Loucy (cell line): ENCODE measurements at regions not wholly inside any gene's neighbourhood (a gene's known extent, or its start where the extent isn't known, plus 50 kb on each side); places are given as distances from the start of the nearest gene placed in this dataset.

ENCODE experiments used
- H2AFZ ChIP-seq: fragments of 200-600 bp; sonication (generic); 2 replicates; pipeline ENCODE4 v1.6.0; 2016; ENCODE audit warnings: antibody characterized with exemption, mild to moderate bottlenecking, low read length, moderate library complexity
- H3F3A ChIP-seq: fragments of 200-600 bp; 2 replicates; pipeline ENCODE4 v1.6.0; 2016; ENCODE audit warnings: antibody characterized with exemption, low read depth, mild to moderate bottlenecking
- H3K27me3 ChIP-seq: fragments of 200-600 bp; sonication (generic); 2 replicates; pipeline ENCODE4 v1.6.1; 2014; ENCODE audit warnings: low read length, mild to moderate bottlenecking; ENCODE audit not compliant: insufficient read depth, poor library complexity, severe bottlenecking
- H3K36me3 ChIP-seq: fragments of 200-600 bp; sonication (generic); 2 replicates; pipeline ENCODE4 v1.6.1; 2016; ENCODE audit warnings: low read length; ENCODE audit not compliant: insufficient read depth
- H3K4me1 ChIP-seq: fragments of 200-600 bp; sonication (generic); 2 replicates; pipeline ENCODE4 v1.5.1; 2014; ENCODE audit warnings: low read length, mild to moderate bottlenecking; ENCODE audit not compliant: insufficient read depth, poor library complexity, severe bottlenecking
- H3K4me2 ChIP-seq: fragments of 200-600 bp; sonication (generic); 2 replicates; pipeline ENCODE4 v1.6.0; 2014; ENCODE audit warnings: antibody characterized with exemption, low read length, low read depth, mild to moderate bottlenecking; ENCODE audit not compliant: poor library complexity, severe bottlenecking
- H3K4me3 ChIP-seq: fragments of 200-600 bp; sonication (generic); 2 replicates; pipeline ENCODE4 v1.5.1; 2014; ENCODE audit warnings: low read length, mild to moderate bottlenecking, mixed read lengths; ENCODE audit not compliant: poor library complexity, severe bottlenecking
- H3K79me2 ChIP-seq: fragments of 200-600 bp; sonication (generic); 2 replicates; pipeline ENCODE4 v1.6.1; 2014; ENCODE audit warnings: low read length; ENCODE audit not compliant: insufficient read depth
- H3K9ac ChIP-seq: fragments of 200-600 bp; sonication (generic); 2 replicates; pipeline ENCODE4 v1.6.0; 2014; ENCODE audit warnings: mild to moderate bottlenecking, low read depth, low read length, moderate library complexity; ENCODE audit not compliant: poor library complexity, severe bottlenecking
- H3K9me2 ChIP-seq: fragments of 200-600 bp; sonication (generic); replicated peaks from 2 replicates; pipeline ENCODE4 v1.6.1; 2016; ENCODE audit warnings: low read depth, low read length, mixed read lengths
- H3K9me3 ChIP-seq: fragments of 200-600 bp; sonication (generic); 2 replicates; pipeline ENCODE4 v1.6.1; 2014; ENCODE audit warnings: mild to moderate bottlenecking, antibody characterized with exemption, low read length, low read depth; ENCODE audit not compliant: insufficient read depth
- H4K20me1 ChIP-seq: fragments of 200-600 bp; sonication (generic); 2 replicates; pipeline ENCODE4 v1.6.0; 2014; ENCODE audit warnings: antibody characterized with exemption, low read length, mild to moderate bottlenecking; ENCODE audit not compliant: insufficient read depth, poor library complexity, severe bottlenecking
- EZH2phosphoT487 ChIP-seq: fragments of 200-600 bp; IDR thresholded peaks from 2 replicates; pipeline ENCODE4 v1.6.1; 2018; ENCODE audit warnings: antibody characterized with exemption, mild to moderate bottlenecking, moderate library complexity, borderline replicate concordance
- TF ChIP-seq, protein P1 (sequence below): fragments of 200-600 bp; sonication (generic); conservative IDR thresholded peaks from 2 replicates; pipeline ENCODE4 v1.5.1; 2014; ENCODE audit warnings: mild to moderate bottlenecking, antibody characterized with exemption, low read length

GRCh38 chr11:25435197-25435596 lies 896.7 kb upstream of the ANO3 start:
- TF ChIP-seq, protein P1, sequence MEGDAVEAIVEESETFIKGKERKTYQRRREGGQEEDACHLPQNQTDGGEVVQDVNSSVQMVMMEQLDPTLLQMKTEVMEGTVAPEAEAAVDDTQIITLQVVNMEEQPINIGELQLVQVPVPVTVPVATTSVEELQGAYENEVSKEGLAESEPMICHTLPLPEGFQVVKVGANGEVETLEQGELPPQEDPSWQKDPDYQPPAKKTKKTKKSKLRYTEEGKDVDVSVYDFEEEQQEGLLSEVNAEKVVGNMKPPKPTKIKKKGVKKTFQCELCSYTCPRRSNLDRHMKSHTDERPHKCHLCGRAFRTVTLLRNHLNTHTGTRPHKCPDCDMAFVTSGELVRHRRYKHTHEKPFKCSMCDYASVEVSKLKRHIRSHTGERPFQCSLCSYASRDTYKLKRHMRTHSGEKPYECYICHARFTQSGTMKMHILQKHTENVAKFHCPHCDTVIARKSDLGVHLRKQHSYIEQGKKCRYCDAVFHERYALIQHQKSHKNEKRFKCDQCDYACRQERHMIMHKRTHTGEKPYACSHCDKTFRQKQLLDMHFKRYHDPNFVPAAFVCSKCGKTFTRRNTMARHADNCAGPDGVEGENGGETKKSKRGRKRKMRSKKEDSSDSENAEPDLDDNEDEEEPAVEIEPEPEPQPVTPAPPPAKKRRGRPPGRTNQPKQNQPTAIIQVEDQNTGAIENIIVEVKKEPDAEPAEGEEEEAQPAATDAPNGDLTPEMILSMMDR: no peak
- no peak for TF ChIP-seq EZH2phosphoT487
- no peak overlapping the region for H2AFZ ChIP-seq

GRCh38 chr11:25436326-25436725 lies 895.6 kb upstream of the ANO3 start:
- Histone ChIP-seq H3K4me1 (no peaks in the 10 kb centered on the region), H3K4me2 (no peak overlapping the region), H3F3A (no peaks in the 10 kb centered on the region), H3K36me3 (no peaks in the 10 kb centered on the region), H2AFZ (no peak overlapping the region), H3K9me2 (no peaks in the 10 kb centered on the region), H3K79me2 (no peaks in the 10 kb centered on the region), H3K27me3 (no peaks in the 10 kb centered on the region), H3K4me3 (no peak overlapping the region), H3K9ac (no peak overlapping the region), H3K9me3 (no peaks in the 10 kb centered on the region), H4K20me1 (no peaks in the 10 kb centered on the region)
- TF ChIP-seq, protein P1: no peak
- TF ChIP-seq EZH2phosphoT487: no peak

More at GRCh38 chr11:25435197-25435596, 896.7 kb upstream of the ANO3 start:
- no peaks in the 10 kb centered on the region for H3K36me3 ChIP-seq
- H3K27me3 ChIP-seq: no peaks in the 10 kb centered on the region
- no peaks in the 10 kb centered on the region for H3K9me3 ChIP-seq
- no peaks in the 10 kb centered on the region for H4K20me1 ChIP-seq
- H3K9ac ChIP-seq: no peak overlapping the region
- H3K4me2 ChIP-seq: no peak overlapping the region
- no peaks in the 10 kb centered on the region for H3K4me1 ChIP-seq
- no peaks in the 10 kb centered on the region for H3K9me2 ChIP-seq
- no peak overlapping the region for H3K4me3 ChIP-seq
- no peaks in the 10 kb centered on the region for H3K79me2 ChIP-seq
- no peaks in the 10 kb centered on the region for H3F3A ChIP-seq

DNA sequence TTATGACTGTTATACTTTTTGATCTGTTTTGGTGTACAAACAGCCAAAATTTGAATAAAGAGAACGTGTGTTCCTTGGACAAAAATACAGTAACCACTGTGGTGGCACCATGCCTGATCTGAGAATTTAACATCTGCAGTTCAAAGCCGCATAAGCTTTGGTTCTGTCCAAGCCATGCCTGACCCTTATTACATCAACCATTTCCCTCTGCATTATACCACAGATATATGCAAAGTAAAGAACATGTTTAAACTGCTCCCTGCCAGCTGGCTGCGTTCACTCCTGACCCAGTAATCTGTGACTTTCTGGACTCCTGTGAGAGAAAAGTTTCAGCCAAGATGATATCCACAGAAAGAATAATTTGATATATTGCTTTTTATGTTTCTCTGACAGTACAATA lies 890.5 kb upstream of the ANO3 start:
- no peaks in the 10 kb centered on the region for H3K36me3 ChIP-seq
- no peak overlapping the region for H2AFZ ChIP-seq
- no peaks in the 10 kb centered on the region for H4K20me1 ChIP-seq
- H3K9me3 ChIP-seq: no peaks in the 10 kb centered on the region
- no peak overlapping the region for H3K4me2 ChIP-seq
- no peak overlapping the region for H3K9ac ChIP-seq
- no peaks in the 10 kb centered on the region for H3F3A ChIP-seq
- H3K9me2 ChIP-seq: no peaks in the 10 kb centered on the region
- no peaks in the 10 kb centered on the region for H3K27me3 ChIP-seq
- TF ChIP-seq, protein P1: no peak
- TF ChIP-seq EZH2phosphoT487: no peak
- no peaks in the 10 kb centered on the region for H3K79me2 ChIP-seq
- no peak overlapping the region for H3K4me3 ChIP-seq
- no peaks in the 10 kb centered on the region for H3K4me1 ChIP-seq
